ELF-1 (cell line): ENCODE measurements at regions not wholly inside any gene's neighbourhood (a gene's known extent, or its start where the extent isn't known, plus 50 kb on each side); places are given as distances from the start of the nearest gene placed in this dataset.

ENCODE experiments used
- DNase-seq: peaks from one replicate; pipeline ENCODE4 v3.0.0-alpha.2; 2016; ENCODE audit warnings: low read depth, low spot score

DNA sequence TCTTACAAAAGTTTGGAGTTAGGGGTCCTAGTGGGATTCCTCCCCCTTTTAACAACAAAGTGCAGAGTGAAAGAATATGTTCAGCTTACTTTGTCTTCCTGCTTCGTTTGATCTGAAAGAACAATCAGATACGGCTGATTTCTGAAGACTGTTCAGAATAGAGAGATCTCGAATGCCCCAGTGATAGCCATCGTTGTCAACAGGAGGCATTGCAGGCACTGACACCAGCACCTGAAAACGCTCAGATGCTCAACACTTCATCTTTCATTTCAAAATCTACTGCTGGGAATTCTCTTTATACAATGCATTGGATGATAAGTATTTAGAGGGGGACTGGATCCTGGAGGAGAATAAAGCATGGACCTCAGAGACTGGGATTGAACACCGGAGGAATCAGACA lies 186.3 kb upstream of the TENM3 start:
- no peak for DNase-seq

DNA sequence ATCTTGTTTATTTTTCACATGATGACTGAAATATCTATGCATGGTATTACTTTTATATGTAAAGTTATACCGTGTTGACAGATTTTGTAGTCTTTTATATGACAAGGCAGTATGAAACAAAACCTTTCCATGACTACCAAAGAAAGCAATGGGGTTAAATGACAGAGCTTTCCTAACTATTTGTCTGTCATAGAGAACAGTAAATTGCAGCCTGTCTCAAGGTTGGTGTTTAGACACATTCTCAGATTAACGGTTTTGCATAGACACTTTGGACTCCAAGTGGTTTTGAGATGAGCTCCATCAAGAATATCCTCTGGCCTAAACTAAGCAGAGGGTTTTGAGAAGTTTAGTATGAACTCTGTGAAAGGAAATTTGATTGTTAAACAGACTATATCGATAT lies 180.7 kb upstream of the TENM3 start:
- no peak for DNase-seq

DNA sequence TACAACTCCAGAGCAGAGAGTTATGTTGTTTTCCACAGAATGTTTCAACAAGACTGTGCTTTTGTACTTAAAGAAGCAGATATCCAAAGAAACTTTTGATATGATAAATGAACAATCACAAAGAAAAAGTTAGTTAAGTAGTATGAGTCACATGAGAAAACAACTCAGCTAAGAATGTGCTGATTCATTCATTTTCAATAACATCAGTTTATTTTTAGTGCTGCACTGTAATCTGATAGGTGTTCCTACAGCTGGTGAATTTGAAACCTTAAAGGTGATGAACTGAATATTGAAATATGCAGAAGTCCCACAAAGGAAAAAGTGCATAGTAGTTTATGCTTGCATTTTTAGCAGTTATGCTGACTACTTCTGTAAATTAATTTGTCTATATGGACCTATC lies 180.3 kb upstream of the TENM3 start:
- DNase-seq = no peak

- no peak for DNase-seq
These were observed 179.6 kb upstream of the TENM3 start for GRCh38 chr4:182063651-182064050.

- no peak for DNase-seq
These were observed 177.9 kb upstream of the TENM3 start for GRCh38 chr4:182065255-182065654.

DNA sequence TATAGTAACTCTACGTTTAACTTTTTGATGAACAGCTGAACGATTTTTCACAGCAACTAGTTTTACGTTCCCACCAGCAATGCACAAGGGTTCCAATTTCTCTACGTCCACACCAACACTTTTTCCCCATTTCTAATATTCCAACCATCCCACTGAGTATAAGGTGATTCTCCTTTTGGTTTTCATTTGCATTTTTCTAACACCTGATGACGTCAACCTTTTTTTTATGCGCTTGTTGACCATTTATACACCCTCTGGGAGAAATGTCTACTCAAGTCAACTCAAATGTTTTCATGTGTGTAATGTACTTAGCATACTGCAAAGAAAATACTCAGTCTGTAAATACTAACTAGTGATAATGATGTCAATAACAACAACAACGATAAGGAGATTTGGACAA lies 177.2 kb upstream of the TENM3 start:
- no peak for DNase-seq

- DNase-seq = no peak
These were observed 175.4 kb upstream of the TENM3 start for GRCh38 chr4:182067828-182068227.

- no peak for DNase-seq
These were observed 174.3 kb upstream of the TENM3 start for GRCh38 chr4:182068920-182069319.

DNA sequence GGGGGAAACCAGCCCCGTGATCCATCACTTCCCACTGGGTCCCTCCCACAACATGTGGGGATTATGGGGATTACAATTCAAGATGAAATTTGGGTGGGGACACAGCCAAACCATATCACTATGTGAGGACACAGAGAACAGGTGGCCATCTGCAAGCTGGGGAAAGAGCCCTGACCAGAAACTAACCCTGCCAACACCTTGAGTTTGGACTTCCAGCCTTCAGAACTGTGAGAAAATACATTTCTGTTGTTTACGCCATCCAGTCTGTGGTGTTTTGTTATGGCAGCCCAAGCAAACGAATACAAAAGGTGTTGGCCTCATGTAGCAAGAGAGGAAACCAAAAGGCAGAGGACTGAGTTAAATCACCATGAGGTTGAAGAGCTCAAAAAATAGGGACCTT lies 169.9 kb upstream of the TENM3 start:
- DNase-seq = no peak

- no peak for DNase-seq
These were observed 169.1 kb upstream of the TENM3 start for GRCh38 chr4:182074139-182074538.

GRCh38 chr4:182074810-182075209 lies 168.4 kb upstream of the TENM3 start:
- DNase-seq = no peak

DNA sequence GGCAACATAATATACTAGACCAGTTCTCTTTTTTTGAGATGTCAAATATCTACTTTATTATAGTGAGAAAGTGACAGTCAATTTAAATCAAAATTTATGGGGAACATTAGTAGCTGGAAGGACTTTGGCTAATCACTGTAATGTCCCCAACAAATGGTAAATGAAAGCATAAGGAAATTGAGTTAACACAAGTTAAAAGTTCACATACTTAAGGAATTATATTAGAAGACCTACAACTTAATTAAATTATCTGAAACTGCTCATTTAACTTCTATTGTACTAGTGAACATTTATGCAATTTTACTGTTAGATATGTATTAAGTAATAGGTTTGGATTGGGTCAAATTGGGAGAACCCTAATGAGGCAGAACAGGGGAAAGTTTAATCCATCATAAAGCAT lies 160.3 kb upstream of the TENM3 start:
- no peak for DNase-seq

GRCh38 chr4:182083671-182084410 lies 159.4 kb upstream of the TENM3 start:
- DNase-seq = no peak

DNA sequence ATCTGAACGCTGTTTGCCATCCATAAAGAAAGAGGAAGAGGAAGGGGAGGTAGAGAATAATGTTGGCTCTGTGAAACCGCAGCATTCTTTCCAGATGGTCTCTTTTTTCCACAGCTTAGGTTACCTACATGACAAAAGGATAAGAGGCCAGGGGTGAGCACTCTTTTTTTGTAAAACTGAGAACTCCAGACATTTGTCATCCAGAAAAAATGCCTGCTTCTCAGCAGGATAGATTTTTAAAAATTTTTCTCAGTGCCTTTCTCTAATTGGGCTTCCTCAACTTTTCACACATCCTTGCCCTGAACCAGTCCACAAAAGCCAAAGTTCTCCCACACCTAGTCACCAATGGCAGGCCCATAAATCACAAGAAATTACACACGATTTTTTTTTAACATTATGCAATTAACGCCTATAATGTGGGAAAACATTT lies 158.1 kb upstream of the TENM3 start:
- peak; percentile 32 for DNase-seq

DNA sequence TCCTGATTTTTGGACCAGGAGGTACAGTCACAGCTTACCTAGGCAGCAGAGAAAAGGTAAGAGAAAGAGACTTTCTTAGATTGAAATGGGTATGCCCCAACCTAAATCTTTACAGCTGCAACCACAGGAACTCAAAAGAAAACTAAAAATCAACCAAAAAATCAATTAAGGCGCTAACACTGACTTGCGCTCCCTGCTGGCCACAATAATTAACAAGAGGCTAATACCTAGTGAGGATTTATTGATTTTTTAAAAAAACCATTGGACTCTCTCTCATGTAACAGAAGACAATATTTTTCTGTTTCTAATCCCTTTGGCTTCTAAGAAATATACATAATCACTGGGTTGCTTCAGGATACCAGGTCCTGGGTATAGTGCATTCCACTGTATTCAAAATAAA lies 153.9 kb upstream of the TENM3 start:
- DNase-seq = no peak

GRCh38 chr4:182090186-182090585 lies 153.0 kb upstream of the TENM3 start:
- DNase-seq = no peak

DNA sequence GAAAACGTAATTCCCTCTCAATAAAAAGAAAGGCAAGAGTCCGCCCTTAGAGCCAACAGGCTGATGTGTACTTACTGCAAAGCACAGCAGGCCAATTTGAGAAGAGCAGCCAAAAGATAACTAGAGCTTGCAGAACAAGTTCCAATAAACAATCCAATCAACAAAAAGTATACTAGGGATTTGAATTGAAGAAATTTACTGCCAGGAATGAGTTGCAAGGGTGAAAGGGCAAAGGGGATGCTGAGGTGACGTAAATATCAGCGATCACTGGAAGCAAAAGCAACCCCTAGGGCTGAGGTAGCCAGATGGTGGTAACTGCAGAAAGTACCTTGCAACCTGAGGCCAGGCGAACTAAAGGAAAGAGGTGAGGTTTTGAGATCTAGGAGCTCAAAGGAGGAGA lies 152.1 kb upstream of the TENM3 start:
- DNase-seq = no peak

DNA sequence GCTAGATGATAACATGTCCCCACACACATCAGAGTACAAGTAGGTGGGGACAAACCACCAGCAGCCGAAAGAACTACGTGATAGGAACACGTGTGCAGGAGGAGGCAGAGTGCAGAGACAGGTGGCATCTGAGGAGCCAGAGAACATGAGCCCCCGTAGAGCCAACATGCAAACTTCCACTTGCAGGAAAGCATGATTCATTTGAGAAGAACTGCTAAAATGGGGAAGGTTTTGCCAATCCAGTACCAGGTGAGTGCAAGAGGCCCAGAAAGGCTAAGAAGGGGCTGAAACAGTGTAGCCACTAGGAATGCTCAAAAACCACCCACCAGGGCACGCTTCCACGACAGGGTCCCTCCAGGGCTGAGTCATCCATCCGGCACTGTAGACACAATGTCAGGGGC lies 149.8 kb upstream of the TENM3 start:
- DNase-seq = no peak

DNA sequence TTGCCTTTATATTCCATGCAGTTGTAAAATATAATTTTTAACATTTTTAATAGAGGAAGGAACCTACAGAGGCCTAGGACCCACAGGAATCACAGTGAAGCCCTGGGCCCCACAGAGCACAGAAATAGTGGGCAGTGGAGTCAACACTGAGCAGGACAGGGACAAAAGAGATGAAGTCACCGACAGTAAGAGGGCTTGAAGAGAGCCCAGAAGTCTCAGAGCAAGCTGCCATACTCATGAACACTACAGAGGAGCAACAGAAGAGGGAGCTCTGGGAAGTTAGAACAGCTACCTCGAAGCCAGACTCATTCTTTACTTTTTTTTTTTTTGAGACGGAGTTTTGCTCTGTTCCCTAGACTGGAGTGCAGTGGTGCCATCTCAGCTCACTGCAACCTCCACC lies 149.3 kb upstream of the TENM3 start:
- no peak for DNase-seq

GRCh38 chr4:182101618-182102017 lies 141.6 kb upstream of the TENM3 start:
- DNase-seq = no peak

- DNase-seq = no peak
These were observed 140.6 kb upstream of the TENM3 start for GRCh38 chr4:182102576-182102975.

DNA sequence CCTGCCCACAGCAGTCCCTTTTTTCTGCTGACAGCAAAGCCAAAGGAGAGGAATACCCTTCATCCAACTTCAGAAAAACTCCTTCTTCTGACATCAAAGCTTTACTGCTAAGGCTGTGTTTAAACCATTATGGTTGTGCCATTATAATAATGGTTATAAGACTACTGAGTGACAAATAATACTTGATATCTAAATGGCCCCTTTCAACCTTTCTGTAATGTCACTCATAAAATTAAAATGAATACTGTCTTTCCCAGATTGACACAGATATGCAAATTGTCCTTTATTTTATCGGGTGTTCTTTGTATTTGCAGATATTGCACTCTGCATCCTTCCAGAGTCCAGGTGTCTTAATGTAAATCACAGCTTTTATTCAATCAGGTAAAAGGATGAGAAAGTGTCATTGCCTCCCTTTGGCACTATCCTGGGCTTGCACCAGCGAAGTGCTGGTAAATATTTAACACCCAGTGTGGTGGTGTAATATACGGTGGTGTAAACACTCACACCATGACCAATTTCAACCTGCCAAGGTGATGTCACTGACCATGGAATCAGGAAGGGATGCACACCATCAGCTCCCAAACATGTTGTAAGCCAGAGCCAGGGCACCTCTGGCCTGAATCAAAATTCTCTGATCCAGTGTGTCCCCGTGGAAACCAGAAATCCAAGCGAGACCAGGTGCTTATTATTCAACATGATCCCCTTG lies 139.4 kb upstream of the TENM3 start:
- DNase-seq = no peak

DNA sequence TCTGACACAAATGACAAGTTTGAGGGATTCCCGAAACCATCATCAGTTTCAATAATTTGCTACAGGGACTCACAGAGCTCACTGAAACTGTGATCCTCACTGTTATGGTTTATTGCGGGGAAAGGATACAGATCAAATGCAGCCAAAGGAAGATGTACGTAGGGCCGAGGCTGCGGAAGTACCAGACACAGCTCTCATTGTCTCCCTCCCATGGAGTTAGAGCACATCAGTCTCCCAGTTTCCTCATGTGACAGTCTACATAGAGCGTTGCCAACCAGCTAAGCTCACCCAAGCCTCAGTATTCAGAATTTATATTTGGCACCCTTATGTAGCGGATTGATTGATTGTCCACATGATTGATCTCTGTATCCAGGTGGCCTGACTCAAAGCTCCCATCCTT lies 137.8 kb upstream of the TENM3 start:
- DNase-seq = no peak
